HG03565 (cell line): ENCODE measurements at regions not wholly inside any gene's neighbourhood (a gene's known extent, or its start where the extent isn't known, plus 50 kb on each side); places are given as distances from the start of the nearest gene placed in this dataset.

ENCODE experiments used
- ATAC-seq: cut with Tn5 transposase; IDR thresholded peaks from one replicate; pipeline ENCODE4 v1.9.1; 2021; ENCODE audit warnings: mild to moderate bottlenecking, moderate library complexity; ENCODE audit not compliant: unreplicated experiment

DNA sequence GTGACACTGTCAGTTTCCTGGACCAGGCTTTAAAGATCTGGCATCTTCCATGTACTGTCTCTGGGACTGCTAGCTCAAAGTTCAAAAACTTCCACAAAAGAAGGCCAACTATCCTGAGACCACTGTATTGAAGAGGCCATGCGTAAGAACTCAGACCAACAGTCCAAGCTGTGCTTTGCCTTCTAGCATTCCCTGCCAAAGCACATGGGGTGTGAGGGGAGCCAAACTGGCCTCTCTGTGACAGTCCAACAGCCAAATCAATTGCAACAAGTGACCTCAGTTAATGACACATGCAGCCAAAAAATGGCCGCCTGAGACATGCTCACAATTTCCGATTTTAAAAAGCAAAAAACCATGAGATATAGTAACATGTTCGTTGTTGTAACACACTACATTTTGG is 160.3 kb upstream of the CDH19 start:
- no peak for ATAC-seq

DNA sequence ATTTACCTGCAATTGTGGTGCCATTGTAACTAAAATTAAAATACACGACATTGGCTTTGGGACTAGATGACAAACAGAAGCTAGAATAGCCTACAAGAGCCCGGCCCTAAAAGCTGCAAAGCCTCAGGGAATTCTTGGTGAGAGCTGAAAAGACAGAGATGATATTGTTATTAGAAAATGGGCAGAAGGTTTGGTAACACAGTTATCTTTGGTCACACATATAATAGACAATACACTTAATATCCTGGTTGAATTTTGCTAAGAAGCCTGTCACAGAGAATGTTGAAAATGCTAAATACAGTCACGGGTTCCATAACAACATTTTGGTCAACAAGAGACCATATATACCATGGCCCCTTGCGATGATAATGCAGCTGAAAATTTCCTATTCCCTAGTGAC is 157.3 kb upstream of the CDH19 start:
- ATAC-seq = no peak

DNA sequence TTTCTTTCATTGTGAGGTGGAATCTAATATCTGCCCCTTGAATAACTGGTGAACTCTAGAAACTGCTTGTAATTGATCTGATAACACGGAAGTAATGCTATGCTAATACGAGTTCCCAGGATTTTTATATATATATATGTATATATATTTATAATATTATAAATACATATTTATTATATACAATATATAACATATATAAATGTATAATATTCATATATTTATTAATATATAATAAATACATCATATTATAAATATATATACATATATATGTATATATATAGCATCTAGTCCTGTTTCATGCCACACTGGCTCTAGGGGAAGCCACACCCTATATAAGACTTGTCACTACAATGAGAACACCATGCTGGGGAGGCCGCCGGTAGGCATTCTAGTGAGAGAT is 156.7 kb upstream of the CDH19 start:
- ATAC-seq = no peak

DNA sequence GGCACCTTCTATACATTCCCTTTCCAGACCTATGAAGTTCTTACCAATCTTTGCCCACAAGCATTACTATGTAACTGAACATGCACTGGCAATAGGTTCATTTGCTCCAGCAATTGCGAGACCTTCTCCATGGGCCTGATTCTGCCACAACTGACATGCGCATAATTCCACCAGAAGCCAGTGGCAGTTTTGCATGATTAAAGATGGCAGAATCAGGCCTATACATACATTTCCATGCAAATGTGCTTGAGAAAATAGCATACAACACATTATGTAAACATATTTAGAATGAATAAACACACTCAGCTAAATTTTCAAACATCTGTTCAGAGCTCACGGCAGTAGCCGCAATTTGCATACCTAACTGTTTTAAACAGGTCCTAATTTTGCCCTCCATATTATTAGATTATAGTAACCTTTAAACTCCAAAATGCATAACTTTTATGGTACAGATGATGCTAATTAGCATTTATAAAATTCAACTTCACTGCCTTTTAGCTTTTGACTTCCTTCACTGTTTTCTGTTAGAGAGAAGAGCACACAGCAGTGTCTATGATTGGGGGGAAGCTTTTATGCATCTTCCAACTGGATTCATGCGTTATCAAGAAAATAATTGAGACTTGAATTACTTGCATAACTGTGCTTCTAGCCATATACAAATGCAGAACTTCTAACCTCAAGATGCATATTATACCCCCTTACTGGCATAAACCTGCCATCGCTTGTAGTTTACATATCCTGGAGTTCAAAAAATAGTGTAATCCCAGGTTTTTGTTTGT is 155.3 kb upstream of the CDH19 start:
- no peak for ATAC-seq

DNA sequence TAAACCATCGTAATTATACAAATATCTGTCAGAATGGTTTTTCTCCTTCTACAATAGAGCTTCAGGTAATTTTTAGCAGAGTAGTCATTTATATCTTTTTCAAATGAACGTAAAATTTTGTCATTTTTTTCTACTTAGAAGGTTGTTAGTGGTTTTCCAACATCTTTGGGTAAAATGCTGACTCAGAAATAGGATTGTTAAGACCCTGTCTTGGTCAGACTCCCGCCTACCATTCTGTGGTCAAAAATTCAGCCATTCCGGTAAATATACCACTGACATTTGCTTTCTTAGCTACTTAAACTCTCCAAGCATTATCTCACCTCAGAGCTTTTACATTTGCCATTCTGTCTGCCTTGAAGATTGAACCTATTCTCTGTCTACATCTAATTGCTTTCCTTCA is 154.1 kb upstream of the CDH19 start:
- no peak for ATAC-seq

- no peak for ATAC-seq
Measured at GRCh38 chr18:66754335-66754734, 150.4 kb upstream of the CDH19 start.

DNA sequence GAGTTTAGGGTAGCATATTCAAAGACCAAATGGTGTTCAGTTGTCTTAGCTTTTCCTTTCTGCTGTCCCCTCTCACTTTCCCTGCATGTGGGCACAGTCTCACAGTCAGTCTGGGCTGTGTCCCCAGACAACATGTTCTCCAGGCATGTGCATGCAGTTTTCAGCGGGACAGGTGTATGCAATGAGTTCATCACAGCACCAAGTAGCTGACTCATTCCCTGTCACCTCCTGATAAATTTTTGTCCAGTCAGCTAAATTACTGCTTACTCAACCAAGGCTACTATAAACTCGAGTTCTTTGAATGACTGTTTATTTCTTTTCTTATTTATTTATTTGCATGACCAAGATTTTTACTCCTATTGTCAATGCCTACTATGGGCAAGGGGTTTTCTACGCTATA is 148.8 kb upstream of the CDH19 start:
- ATAC-seq = no peak

- ATAC-seq = no peak
Measured at GRCh38 chr18:66749481-66750035, 145.7 kb upstream of the CDH19 start.

- no peak for ATAC-seq
Measured at GRCh38 chr18:66749030-66749429, 145.1 kb upstream of the CDH19 start.

DNA sequence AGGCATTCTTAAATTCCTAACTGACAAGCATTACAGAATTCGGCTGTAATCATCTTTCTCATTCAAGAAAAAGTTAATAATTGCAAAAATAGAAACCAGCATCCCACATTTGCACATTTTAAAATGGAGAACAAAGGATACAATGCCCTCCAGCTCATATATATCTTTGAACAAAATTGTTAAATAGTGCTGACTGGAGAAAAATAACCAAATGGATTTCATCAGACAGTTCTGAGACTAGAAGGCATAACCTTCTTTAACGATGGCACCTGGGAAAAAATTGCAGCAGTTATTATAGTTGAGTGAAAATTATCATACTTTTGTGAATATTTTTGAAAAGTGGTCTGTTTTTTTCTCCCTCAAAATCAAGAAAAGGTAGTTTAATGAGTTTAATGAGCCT is 138.9 kb upstream of the CDH19 start:
- no peak for ATAC-seq

GRCh38 chr18:66735933-66736332 is 132.0 kb upstream of the CDH19 start:
- ATAC-seq = no peak

DNA sequence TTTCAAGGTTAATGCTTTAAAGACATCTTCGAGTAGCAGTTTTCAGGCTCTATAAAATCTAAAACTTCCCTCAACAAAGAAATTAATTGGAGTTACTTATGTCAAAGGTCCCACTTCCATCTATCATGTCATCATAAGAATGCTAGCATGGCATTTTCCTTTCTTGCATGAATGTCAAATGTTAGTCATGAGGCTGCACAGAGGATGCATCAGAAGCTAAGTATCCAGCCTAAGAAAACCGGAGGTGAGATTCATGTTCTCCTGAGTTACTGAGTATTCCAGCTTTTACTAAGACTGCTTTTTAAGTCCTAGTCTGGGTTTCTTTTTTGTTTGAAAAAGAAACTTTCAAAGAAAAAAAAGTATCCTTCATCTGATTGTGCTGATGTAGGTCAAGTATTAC is 130.6 kb upstream of the CDH19 start:
- ATAC-seq = no peak

GRCh38 chr18:66731890-66732289 is 128.0 kb upstream of the CDH19 start:
- ATAC-seq = no peak

DNA sequence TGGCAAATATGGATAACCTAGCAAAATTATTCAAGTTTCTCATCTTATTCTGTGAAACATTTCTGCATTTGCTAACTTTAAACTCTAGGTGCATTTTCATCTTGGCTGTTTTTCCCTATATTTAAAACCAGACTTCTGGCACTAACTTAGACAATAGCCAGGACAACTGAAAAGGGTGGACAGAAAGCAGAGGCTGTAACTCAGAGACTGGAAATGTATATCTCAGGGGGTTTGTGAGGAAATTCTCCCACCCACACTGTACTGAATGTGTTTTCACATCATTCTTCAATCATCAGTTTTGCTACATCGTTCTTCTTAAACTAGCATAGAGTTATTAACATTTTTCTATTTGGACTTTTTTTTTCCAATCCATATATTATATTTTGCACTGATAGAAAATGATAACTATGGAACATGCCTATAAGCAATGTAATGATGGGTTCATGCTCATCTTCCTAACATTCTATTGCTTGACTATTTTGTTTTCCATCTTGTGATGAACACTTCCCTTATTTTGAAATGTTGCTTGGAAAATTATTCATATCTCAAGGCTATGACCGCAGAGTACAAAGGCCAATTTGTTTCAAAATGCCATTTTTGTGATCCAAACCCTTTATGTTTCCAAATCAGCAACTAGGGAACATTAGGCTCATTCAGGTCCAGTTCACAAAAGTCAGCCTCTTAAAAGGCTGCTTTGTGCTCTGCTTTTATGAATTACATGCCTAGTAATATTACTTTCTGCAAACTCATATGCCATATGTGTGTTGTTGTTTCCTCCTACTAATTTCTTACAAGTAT is 125.8 kb upstream of the CDH19 start:
- ATAC-seq = no peak

GRCh38 chr18:66728951-66729350 is 125.1 kb upstream of the CDH19 start:
- no peak for ATAC-seq

DNA sequence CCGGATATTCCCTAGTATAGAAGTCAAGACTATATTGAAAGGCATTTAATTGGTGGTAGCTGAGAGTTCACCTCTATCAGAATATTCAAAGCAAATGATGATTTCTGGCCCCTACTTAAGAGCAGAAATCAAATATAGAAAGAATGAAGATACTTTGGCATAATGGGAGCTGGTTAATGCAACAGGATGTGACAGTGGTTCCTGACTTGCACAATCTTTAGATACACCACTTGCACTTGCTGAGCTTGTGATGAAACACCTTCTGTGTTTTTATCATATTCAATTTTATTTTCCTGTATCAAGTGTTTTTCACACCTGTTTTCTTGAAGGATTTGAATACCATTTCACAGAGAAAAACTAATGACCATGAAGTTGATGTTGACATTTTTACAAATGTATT is 124.1 kb upstream of the CDH19 start:
- no peak for ATAC-seq

GRCh38 chr18:66724664-66725356 is 120.9 kb upstream of the CDH19 start:
- no peak for ATAC-seq

DNA sequence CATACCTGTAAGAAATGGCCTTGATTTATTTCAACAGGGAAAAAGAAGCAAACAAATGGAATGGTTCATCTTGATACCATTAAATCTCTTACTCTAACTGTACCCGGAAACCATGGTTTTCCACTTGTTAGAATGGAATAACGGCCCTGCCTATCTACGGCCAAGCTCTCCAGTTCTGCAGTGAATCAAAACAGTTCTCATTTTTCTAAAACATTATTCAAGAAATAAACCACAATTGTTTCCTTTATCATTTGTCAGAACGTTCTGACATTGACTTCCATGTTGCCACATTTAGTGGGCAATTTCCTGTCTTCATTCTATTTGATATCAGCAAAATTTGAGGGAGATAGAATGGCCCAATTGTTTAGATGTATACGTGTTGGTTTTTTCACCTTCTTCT is 118.8 kb upstream of the CDH19 start:
- no peak for ATAC-seq

DNA sequence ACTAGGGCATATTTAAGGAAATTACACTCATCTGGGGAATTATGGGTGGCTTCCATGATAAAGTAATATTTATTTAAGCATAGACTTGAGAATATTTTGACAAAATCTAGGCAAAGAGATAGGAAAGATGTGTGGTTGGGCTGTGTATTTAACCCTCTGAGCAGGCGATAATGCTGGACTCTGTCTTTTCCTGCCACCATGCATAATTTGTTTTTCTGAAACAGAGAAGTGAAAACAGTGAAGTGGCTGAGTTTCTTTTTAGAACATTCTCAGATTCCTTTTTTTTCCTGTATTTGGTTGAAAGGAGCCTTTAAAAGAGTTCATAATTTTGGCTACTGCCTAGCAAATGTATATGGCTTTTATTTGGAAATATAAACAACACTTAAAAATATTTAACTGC is 104.8 kb upstream of the CDH19 start:
- ATAC-seq = no peak

DNA sequence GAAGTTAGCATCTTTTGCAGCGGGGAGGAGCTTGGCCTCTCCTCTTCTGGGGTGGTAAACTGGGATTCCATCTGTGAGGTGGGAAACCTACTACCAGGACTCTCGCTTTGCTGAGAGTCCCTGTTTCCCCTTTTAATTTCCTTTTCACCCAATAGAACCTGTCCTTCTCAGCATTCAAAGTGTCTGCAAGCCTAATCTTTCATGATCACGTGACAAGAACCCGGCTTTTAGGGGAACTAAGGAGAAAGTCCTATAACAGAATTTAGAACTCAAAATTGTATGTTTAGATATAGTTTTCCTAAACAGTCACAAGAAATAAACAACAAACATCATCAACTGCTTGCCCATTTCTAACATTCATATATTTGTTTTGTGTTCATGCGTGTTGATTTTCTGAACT is 103.6 kb upstream of the CDH19 start:
- no peak for ATAC-seq

DNA sequence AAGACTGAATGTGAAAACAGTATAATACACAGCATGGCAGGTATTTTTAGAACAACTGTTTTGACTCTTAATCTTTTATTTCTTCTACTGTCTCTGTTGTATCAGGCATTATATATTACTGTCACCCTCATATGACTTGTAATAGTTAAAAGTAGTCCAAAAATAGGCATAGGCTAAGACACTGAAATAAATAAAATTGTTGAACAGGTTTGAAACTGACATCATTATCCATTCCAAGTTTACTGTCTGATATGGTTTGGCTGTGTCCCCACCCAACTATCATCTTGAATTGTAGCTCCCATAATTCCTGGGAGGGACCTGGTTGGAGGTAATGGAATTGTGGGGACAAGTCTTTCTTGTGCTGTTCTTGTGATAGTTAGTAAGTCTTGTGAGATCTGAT is 91.4 kb upstream of the CDH19 start:
- ATAC-seq = no peak

GRCh38 chr18:66694852-66695251 is 91.0 kb upstream of the CDH19 start:
- ATAC-seq = no peak
